Activated CD8-positive, alpha-beta T cell treated with anti-CD3 and anti-CD28 coated beads, Interleukin-2, amount 10 ng/mL, durations not matched to agents 7 days and 5 days (primary cell): ENCODE measurements at regions not wholly inside any gene's neighbourhood (a gene's known extent, or its start where the extent isn't known, plus 50 kb on each side); places are given as distances from the start of the nearest gene placed in this dataset.
"Not testable (repeated sequence)": the region's sequence is repeated elsewhere in the genome, so short reads cannot be mapped to it uniquely, and the experiment has no call there.

ENCODE experiments used
- ATAC-seq: fragments of 150-1000 bp; cut with Tn5 transposase; one replicate; pipeline ENCODE4 v1.10.0; 2021; ENCODE audit warnings: moderate library complexity
- CTCF ChIA-PET: fragments of 350-600 bp; sonication (Branson Sonifier 250); formaldehyde crosslinking; loops from one replicate; lab custom pipeline; 2021; ENCODE audit warnings: antibody characterized with exemption; lab: Charles Lee
- POLR2A ChIA-PET: fragments of 350-600 bp; sonication (Branson Sonifier 250); formaldehyde crosslinking; loops from one replicate; lab custom pipeline; 2021; ENCODE audit warnings: antibody characterized with exemption; lab: Charles Lee
- DNase-seq: peaks from one replicate; pipeline ENCODE4 v3.0.0-alpha.2; 2020
- H3K27ac Mint-ChIP-seq: one replicate; pipeline ENCODE4 v1.8.0; 2021; ENCODE audit warnings: mild to moderate bottlenecking, mixed read lengths
- H3K27me3 Mint-ChIP-seq: one replicate; pipeline ENCODE4 v1.8.0; 2021; ENCODE audit warnings: low read depth, mixed read lengths
- H3K36me3 Mint-ChIP-seq: one replicate; pipeline ENCODE4 v1.8.0; 2021; ENCODE audit warnings: low read depth, mixed read lengths
- H3K4me1 Mint-ChIP-seq: one replicate; pipeline ENCODE4 v1.8.0; 2021; ENCODE audit warnings: low read depth, mixed read lengths
- H3K4me3 Mint-ChIP-seq: one replicate; pipeline ENCODE4 v1.8.0; 2021; ENCODE audit warnings: mild to moderate bottlenecking, mixed read lengths
- H3K9me3 Mint-ChIP-seq: one replicate; pipeline ENCODE4 v1.8.0; 2022; ENCODE audit warnings: mixed read lengths; ENCODE audit not compliant: insufficient read depth

DNA sequence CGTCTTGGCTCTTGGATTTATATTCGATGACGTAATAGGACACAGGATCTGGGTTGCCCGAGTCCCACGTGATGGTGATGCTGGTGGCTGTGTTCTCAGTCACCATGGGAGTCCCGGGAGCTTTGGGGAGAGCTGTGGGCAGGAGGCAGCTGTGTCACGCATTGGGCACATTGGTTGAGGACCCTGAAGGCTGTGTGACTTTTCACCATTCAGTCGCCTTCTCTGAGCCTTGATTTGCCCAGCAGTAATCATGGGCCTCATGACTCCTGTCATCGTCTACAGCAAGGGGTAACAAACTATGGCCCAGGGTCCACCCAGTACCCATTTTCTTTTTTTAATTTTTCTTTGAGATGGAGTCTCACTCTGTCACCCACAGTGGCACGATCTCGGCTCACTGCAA, 96.3 kb downstream of the PTPRS start:
- Mint-ChIP-seq H3K9me3 (no peaks in the 10 kb centered on the region), H3K27ac (no peak overlapping the region), H3K4me1 (no peaks in the 10 kb centered on the region), H3K27me3 (no peaks in the 10 kb centered on the region), H3K36me3 (no peaks in the 10 kb centered on the region), H3K4me3 (no peak overlapping the region)
- ChIA-PET CTCF (no interaction called here), POLR2A (no interaction called here)
- ATAC-seq = no peak
- no peak for DNase-seq

DNA sequence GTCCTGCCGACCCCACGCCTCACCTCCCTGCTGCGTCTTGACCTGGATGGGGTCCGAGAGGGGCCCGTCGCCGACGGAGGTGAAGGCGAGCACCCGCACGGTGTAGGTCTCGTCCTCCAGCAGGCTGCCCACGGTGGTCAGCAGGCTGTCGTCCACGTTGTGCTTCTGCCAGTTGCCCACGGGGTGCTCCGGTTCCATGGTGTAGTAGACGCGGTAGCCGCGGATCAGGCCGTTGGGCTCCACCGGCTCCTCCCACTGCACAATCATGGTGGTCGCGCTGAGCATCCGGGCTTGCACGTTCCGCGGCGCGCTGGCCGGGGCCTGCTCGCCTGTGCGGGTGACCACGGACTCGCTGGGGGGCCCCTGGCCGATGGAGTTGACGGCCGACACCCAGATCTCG, 96.7 kb downstream of the PTPRS start:
- H3K27ac Mint-ChIP-seq = no peak overlapping the region
- POLR2A ChIA-PET = no interaction called here
- DNase-seq = no peak
- H3K27me3 Mint-ChIP-seq = no peaks in the 10 kb centered on the region
- H3K9me3 Mint-ChIP-seq = no peaks in the 10 kb centered on the region
- H3K36me3 Mint-ChIP-seq = no peaks in the 10 kb centered on the region
- no peaks in the 10 kb centered on the region for H3K4me1 Mint-ChIP-seq
- no peak overlapping the region for H3K4me3 Mint-ChIP-seq
- no peak for ATAC-seq
- CTCF ChIA-PET = no interaction called here

DNA sequence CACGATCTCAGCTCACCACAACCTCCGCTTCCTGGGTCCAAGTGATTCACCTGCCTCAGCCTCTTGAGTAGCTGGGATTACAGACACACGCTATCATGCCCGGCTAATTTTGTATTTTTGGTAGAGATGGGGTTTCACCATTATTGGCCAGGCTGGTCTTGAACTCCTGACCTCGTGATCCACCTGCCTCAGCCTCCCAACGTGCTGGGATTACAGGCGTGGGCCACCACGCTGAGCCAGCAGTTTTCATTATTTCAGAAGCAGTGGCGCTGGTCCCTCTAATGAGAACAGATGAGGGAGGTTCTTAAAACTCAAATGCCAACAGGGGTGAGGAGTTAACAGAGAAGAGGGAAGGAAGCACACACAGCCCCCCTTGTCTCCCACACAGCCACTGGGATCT, 98.7 kb downstream of the PTPRS start:
- CTCF ChIA-PET, H3K36me3 Mint-ChIP-seq, DNase-seq, H3K4me1 Mint-ChIP-seq, POLR2A ChIA-PET, H3K27me3 Mint-ChIP-seq, H3K27ac Mint-ChIP-seq, H3K4me3 Mint-ChIP-seq, ATAC-seq, H3K9me3 Mint-ChIP-seq: not testable (repeated sequence)

DNA sequence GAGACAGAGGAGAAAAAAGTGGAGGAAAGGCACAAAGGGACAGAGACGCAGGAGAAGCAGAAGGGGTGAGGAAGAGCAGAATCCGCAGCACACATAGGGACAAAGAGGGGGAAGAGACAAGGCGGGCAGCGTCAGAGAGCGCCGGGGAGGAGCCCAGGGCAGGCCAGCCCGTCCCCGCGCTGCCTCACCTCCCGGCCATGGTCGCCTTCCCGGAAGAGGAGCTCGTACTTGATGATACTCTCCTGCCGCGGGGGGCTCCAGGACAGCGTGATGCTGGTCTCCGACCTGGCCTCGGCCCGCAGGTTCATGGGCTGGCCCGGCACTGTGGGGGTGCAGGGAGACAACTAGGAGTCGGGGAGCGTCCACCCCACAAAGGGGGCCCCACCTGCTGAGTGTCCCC, 100.6 kb downstream of the PTPRS start:
- POLR2A ChIA-PET = no interaction called here
- H3K27me3 Mint-ChIP-seq = no peaks in the 10 kb centered on the region

DNA sequence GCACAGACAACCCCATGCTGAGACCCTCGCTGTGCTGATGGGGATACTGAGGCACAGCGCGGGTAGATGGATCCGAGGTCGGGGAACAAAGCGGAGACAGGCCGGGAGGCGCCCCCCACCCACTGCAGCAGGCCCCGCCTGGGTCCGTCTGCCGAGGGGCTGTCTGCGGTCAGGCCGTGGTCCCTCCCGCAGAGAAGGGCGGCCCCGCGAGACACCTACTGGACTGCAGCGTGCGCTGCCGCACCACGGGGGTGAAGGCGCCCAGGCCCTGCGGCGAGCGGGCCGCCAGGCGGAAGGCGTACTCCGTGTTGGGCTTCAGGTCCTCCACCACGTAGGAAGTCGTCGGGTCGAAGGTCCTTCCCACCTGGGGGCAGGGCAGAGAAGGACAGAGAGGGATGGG, 101.9 kb downstream of the PTPRS start:
- Mint-ChIP-seq H3K4me1 (no peaks in the 10 kb centered on the region), H3K27me3 (no peaks in the 10 kb centered on the region), H3K9me3 (no peaks in the 10 kb centered on the region), H3K36me3 (no peaks in the 10 kb centered on the region), H3K4me3 (no peak overlapping the region), H3K27ac (no peak overlapping the region)
- ChIA-PET POLR2A (no interaction called here), CTCF (no interaction called here)
- no peak for ATAC-seq
- DNase-seq = no peak

More for the DNA sequence above, 100.6 kb downstream of the PTPRS start:
- Mint-ChIP-seq H3K36me3 (no peaks in the 10 kb centered on the region), H3K4me1 (no peaks in the 10 kb centered on the region), H3K27ac (no peak overlapping the region), H3K4me3 (no peak overlapping the region), H3K9me3 (no peaks in the 10 kb centered on the region)
- CTCF ChIA-PET = no interaction called here
- DNase-seq (no peak), ATAC-seq (no peak)

DNA sequence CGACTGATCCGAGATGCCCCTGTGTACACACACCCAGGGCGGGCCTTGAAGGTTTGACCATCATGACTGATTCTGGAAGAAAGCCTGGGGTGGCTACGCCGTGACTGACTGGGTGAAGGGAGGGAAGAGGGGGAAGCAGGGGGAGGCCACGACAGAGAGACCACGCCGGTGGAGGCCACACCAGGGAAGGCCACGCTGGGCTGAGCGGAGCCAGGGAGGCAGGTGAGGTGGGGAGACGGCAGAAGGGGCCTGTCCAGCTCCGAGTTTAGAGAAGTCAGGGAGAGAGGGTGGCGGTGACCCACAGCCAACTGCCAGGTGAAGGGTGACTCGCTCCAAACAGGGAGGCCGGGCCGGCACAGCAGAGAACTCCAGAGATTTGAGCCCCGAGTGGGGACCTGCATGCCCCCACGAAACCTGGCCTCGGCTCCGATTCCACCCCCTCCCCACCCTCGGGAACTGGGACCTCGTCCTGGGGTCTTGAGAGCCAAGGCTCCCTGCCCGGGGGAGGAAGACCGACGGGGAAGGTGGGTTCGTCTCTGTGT, 102.6 kb downstream of the PTPRS start:
- no peaks in the 10 kb centered on the region for H3K27me3 Mint-ChIP-seq
- H3K27ac Mint-ChIP-seq = no peak overlapping the region
- POLR2A ChIA-PET = no interaction called here
- DNase-seq (no peak), ATAC-seq (no peak)
- no peaks in the 10 kb centered on the region for H3K36me3 Mint-ChIP-seq
- CTCF ChIA-PET = no interaction called here
- H3K9me3 Mint-ChIP-seq = no peaks in the 10 kb centered on the region
- no peak overlapping the region for H3K4me3 Mint-ChIP-seq
- H3K4me1 Mint-ChIP-seq = no peaks in the 10 kb centered on the region

DNA sequence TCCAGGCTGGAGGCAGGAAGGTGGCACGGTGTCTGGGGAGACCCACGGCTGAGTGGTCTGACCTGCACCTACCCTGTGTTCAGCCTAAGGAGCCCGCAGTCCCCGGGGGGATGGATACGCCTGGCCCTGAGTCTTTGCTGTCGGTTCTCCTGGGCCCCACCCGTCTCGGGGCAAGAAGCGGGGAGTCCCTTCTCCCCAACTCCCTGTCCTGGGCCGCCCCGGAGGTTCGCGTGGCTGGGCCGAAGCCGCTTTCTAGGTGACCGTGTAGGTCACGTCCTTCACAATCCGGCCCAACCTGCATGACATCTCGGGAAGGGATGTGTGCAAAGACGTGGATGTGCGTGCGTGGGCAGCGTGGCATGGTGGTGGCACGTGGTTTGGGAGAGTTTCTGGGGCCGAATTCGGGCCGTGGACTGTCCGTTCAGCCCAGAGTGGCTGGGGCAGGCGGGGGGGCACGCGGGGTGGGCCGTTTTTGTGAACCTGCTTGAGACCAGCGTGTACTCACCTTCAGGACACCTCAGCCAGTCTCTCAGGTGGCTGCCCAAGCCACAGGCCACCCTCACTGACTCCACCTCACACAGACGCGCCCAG, 103.3 kb downstream of the PTPRS start:
- ChIA-PET CTCF (no interaction called here), POLR2A (no interaction called here)
- Mint-ChIP-seq H3K36me3 (no peaks in the 10 kb centered on the region), H3K4me3 (no peak overlapping the region), H3K9me3 (no peaks in the 10 kb centered on the region), H3K4me1 (no peaks in the 10 kb centered on the region), H3K27me3 (no peaks in the 10 kb centered on the region), H3K27ac (no peak overlapping the region)
- no peak for ATAC-seq
- no peak for DNase-seq

DNA sequence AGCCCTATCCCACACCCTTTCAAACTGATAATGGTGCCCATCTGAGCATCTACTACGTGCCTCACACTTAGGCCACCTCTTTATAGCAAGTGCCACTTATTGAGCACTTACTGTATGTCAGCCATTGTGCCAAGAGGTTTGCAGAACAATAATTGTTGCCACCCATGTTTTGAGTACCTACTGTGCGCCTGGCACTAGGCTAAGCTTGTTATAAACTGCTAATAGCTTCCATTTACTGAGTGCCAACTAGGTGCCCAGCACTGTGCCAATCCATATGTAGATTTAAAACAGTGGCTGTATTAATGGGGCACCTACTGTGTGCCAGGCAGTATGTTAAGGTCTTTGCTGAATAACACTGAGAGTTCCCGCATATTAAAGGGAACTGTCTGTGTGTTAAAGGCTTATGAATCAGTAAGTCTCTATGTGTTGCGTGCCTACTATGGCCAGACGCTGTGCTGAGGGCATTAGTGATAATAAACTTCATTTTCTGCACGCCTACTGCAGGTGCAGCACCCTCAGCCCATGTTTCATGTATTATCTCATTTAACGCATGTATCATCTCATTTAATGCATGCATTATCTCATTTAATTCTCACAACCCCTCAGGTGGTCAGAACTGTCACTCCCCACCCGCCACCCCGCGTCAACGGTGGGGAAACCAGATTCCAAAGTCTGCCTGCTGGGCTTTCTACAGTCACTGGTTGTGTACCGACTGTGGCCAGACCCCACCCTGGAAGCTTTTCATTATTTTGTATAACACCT, 105.0 kb downstream of the PTPRS start:
- POLR2A ChIA-PET = no interaction called here

DNA sequence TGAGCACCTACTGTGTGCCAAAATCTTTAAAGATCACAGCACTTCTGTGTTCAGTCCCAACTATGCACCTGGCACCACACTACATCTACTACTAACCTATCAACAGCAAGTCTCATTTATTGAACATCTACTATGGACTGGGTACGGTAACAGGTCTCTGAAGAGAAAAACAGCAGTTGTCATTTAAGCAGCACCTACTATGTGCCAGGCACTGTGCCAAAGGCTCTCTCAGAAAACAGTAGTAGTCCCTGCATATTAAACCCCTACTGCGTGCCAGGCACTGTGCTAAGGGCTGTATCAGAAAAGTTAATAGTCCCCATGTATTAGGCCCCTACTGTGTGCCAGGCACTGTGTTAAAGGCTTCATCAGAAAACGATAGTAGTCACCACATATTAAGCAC, 106.2 kb downstream of the PTPRS start:
- H3K27ac Mint-ChIP-seq = no peak overlapping the region
- H3K9me3 Mint-ChIP-seq = no peaks in the 10 kb centered on the region
- no peaks in the 10 kb centered on the region for H3K4me1 Mint-ChIP-seq
- DNase-seq (no peak), ATAC-seq (no peak)
- POLR2A ChIA-PET = no interaction called here
- peaks cover 5% of the 10 kb centered on the region for H3K27me3 Mint-ChIP-seq
- CTCF ChIA-PET = no interaction called here
- H3K36me3 Mint-ChIP-seq = no peaks in the 10 kb centered on the region
- H3K4me3 Mint-ChIP-seq = no peak overlapping the region

More for the DNA sequence above, 105.0 kb downstream of the PTPRS start:
- Mint-ChIP-seq H3K4me3 (no peak overlapping the region), H3K36me3 (no peaks in the 10 kb centered on the region), H3K9me3 (no peaks in the 10 kb centered on the region), H3K27ac (no peak overlapping the region), H3K4me1 (no peaks in the 10 kb centered on the region), H3K27me3 (no peaks in the 10 kb centered on the region)
- CTCF ChIA-PET = no interaction called here
- no peak for ATAC-seq
- no peak for DNase-seq

DNA sequence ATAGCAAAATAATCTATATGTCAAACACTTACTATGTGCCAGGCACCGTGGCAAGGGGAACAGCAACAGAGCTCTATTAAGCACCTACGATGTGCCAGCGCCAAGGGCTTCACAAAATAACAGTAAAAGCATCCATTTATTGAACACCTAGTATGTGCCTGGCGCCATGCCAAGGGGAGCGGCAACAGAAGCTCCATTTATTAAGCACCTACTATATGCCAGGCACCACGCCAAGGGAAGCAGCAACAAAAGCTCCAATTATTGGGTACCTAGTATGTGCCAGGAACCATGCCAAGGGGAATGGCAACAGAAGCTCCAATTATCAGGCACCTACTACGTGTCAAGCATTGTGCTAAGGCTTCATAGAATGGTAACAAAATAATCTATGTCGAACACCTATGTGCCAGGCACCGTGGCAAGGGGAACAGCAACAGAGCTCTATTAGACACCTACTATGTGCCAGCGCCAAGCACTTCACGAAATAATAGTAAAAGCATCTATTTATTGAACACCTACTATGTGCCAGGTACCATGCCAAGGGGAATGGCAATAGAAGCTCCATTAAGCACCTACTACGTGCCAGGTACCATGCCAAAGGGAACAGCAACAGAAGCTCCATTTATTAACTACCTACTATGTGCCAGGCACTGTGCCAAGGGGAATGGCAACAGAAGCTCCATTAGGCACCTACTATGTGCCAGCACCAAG, 107.7 kb downstream of the PTPRS start:
- ATAC-seq = no peak
- Mint-ChIP-seq H3K9me3 (no peaks in the 10 kb centered on the region), H3K27me3 (peaks cover 14% of the 10 kb centered on the region), H3K4me1 (peaks cover 3% of the 10 kb centered on the region), H3K27ac (no peak overlapping the region), H3K36me3 (no peaks in the 10 kb centered on the region), H3K4me3 (no peak overlapping the region)
- no peak for DNase-seq
- ChIA-PET CTCF (interaction anchor here (0.8 kb wide), 1 partner anchor 596 kb away, joined by 3 read pairs; no protein-coding TSS in a partner anchor), POLR2A (no interaction called here)

DNA sequence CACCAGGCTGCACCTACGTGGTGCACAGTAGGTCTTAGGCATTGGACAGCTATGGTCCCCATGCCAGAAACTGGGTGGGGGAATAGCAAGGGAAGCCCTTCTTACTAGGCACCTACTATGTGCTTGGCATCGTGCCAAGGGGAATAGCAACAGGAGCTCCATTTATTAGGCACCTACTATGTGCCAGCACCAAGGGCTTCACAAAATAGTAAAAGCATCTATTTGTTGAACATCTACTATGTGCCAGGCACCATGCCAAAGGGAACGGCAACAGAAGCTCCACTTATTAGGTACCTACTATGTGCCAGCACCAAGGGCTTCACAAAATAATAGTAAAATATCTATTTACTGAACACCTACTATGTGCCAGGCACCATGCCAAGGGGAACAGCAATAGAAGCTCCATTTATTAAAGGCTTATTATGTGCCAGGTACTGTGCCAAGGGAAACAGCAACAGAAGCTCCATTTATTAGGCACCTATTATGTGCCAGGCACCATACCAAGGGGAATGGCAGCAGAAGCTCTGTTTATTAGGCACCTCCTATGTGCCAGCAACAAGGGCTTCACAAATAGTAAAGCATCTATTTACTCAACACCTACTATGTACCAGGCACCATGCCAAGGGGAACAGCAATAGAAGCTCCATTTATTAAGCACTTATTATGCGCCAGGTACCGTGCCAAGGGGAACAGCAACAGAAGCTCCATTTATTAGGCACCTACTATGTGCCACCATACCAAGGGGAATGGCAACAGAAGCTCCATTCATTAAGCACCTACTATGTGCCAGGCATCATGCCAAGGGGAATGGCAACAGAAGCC, 108.5 kb downstream of the PTPRS start:
- no peak for ATAC-seq
- no peak overlapping the region for H3K4me3 Mint-ChIP-seq
- POLR2A ChIA-PET = no interaction called here
- no peak overlapping the region for H3K27ac Mint-ChIP-seq
- CTCF ChIA-PET = interaction anchor here (0.8 kb wide), 1 partner anchor 595 kb away, joined by 3 read pairs; no protein-coding TSS in a partner anchor
- peaks cover 3% of the 10 kb centered on the region for H3K4me1 Mint-ChIP-seq
- H3K27me3 Mint-ChIP-seq = peaks cover 17% of the 10 kb centered on the region
- no peaks in the 10 kb centered on the region for H3K36me3 Mint-ChIP-seq
- no peaks in the 10 kb centered on the region for H3K9me3 Mint-ChIP-seq
- DNase-seq = no peak
